ENCODE measurements at regions not wholly inside any gene's neighbourhood (a gene's known extent, or its start where the extent isn't known, plus 50 kb on each side); places are given as distances from the start of the nearest gene placed in this dataset.

- Histone ChIP-seq H3K4me1 (ENCODE audit: insufficient read depth) (peaks cover 10% of the 10 kb centered on the region; the same call in 1 of the 2 replicates), H3K4me3 (no peak overlapping the region), H4K20me1 (ENCODE audit: insufficient read depth) (no peaks in the 10 kb centered on the region), H3K9ac (no peak overlapping the region), H3K27ac (no peak overlapping the region), H3K4me2 (ENCODE audit: unreplicated experiment) (no peak overlapping the region), H3K9me2 (ENCODE audit: insufficient read depth) (no peaks in the 10 kb centered on the region), H3K9me3 (ENCODE audit: low read depth) (no peaks in the 10 kb centered on the region), H3F3A (ENCODE audit: insufficient read depth) (no peaks in the 10 kb centered on the region), H2AFZ (no peak overlapping the region), H3K79me2 (ENCODE audit: insufficient read depth) (no peaks in the 10 kb centered on the region), H3K36me3 (ENCODE audit: low read depth) (no peaks in the 10 kb centered on the region), H3K27me3 (replicated peaks; ENCODE audit: insufficient read depth) (no peaks in the 10 kb centered on the region)
- no peak for TF ChIP-seq EZH2 (IDR thresholded peaks at IDR 0.05; ENCODE audit: insufficient read depth, poor library complexity, severe bottlenecking)
- TF ChIP-seq EZH2phosphoT487 (IDR thresholded peaks at IDR 0.05; ENCODE audit: insufficient read depth, low read depth), result no peak
- 72 to 84% methylated on average over 4 of the region's 4 CpGs for WGBS, 2 experiments (ENCODE audit: low coverage in 1 of 2, low lambda C conversion rate in 2 of 2, missing lambda C conversion rate in 2 of 2)
- in situ Hi-C loops (cut with MboI), result no loop called here
- DNase-seq, result no peak
Observed at GRCh38 chr5:88955403-88955802, 72.4 kb upstream of the MEF2C start.

DNA sequence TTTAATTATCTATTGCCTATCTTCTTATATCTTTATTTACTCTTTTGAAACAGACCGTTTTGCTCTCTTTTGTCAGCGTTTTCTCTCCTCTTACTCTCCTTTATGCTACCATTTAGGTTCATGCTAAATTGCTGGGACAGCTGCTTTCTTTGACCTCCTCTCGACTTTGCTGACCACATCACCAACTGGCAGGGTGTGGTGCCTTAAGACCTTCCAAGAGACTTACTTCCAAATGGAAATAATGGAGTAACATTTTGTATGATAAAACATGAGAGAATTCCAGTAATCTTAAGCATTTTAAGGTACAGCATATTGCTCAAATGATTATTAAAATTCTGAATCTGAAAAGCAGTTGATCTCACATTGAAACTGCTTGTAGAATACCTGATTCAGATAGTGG is 71.5 kb upstream of the MEF2C start:
- no peaks in the 10 kb centered on the region for H3K79me2 ChIP-seq (ENCODE audit: insufficient read depth)
- peak; percentile 26 for DNase-seq
- H3K27me3 ChIP-seq (replicated peaks; ENCODE audit: insufficient read depth), result no peaks in the 10 kb centered on the region
- in situ Hi-C loops (cut with MboI), result no loop called here
- no peaks in the 10 kb centered on the region for H3K9me2 ChIP-seq (ENCODE audit: insufficient read depth)
- H2AFZ ChIP-seq, result no peak overlapping the region
- no peak overlapping the region for H3K27ac ChIP-seq
- no peaks in the 10 kb centered on the region for H4K20me1 ChIP-seq (ENCODE audit: insufficient read depth)
- H3K4me2 ChIP-seq (ENCODE audit: unreplicated experiment), result peak overlapping the region; percentile 27
- WGBS, 2 experiments (ENCODE audit: low coverage in 1 of 2, low lambda C conversion rate in 2 of 2, missing lambda C conversion rate in 2 of 2), result 71 to 76% methylated on average over 3 of the region's 3 CpGs
- TF ChIP-seq EZH2phosphoT487 (IDR thresholded peaks at IDR 0.05; ENCODE audit: insufficient read depth, low read depth) (no peak), EZH2 (IDR thresholded peaks at IDR 0.05; ENCODE audit: insufficient read depth, poor library complexity, severe bottlenecking) (no peak)
- peaks cover 10% of the 10 kb centered on the region; the same call in 1 of the 2 replicates for H3K4me1 ChIP-seq (ENCODE audit: insufficient read depth)
- no peak overlapping the region for H3K4me3 ChIP-seq
- H3K9me3 ChIP-seq (ENCODE audit: low read depth), result no peaks in the 10 kb centered on the region
- no peaks in the 10 kb centered on the region for H3F3A ChIP-seq (ENCODE audit: insufficient read depth)
- H3K36me3 ChIP-seq (ENCODE audit: low read depth), result no peaks in the 10 kb centered on the region
- H3K9ac ChIP-seq, result no peak overlapping the region

GRCh38 chr5:88952996-88953643 is 70.1 kb upstream of the MEF2C start:
- Histone ChIP-seq H3F3A (ENCODE audit: insufficient read depth) (no peaks in the 10 kb centered on the region), H3K4me2 (ENCODE audit: unreplicated experiment) (no peak overlapping the region), H3K27me3 (replicated peaks; ENCODE audit: insufficient read depth) (no peaks in the 10 kb centered on the region), H3K4me3 (no peak overlapping the region), H3K79me2 (ENCODE audit: insufficient read depth) (no peaks in the 10 kb centered on the region), H2AFZ (no peak overlapping the region), H3K9me3 (ENCODE audit: low read depth) (no peaks in the 10 kb centered on the region), H3K27ac (no peak overlapping the region), H3K36me3 (ENCODE audit: low read depth) (no peaks in the 10 kb centered on the region), H3K9me2 (ENCODE audit: insufficient read depth) (no peaks in the 10 kb centered on the region), H3K4me1 (ENCODE audit: insufficient read depth) (peaks cover 10% of the 10 kb centered on the region; the same call in 1 of the 2 replicates), H4K20me1 (ENCODE audit: insufficient read depth) (no peaks in the 10 kb centered on the region), H3K9ac (no peak overlapping the region)
- TF ChIP-seq EZH2phosphoT487 (IDR thresholded peaks at IDR 0.05; ENCODE audit: insufficient read depth, low read depth) (no peak), EZH2 (IDR thresholded peaks at IDR 0.05; ENCODE audit: insufficient read depth, poor library complexity, severe bottlenecking) (no peak)
- in situ Hi-C loops (cut with MboI), result no loop called here
- 79 to 82% methylated on average over 5 of the region's 5 CpGs for WGBS, 2 experiments (ENCODE audit: low coverage in 1 of 2, low lambda C conversion rate in 2 of 2, missing lambda C conversion rate in 2 of 2)
- no peak for DNase-seq

DNA sequence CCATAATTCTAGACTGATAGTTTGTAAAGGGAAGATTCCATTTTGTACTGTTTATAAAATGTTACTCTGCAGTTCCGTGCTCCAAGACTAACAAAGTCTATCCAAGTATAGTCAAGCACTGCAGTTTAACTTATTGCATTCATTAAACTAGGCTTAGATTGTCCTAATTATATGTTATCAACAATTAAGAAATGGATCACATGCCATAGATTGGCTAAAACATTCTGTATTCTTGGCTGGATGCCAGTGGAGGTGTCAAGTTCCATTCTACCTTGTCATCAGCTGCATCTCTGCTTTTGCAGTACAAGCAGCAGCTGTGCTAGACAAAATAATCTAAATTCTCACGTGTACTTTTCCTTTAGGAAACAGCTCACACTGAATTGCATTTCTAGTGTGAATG is 69.4 kb upstream of the MEF2C start:
- H3F3A ChIP-seq (ENCODE audit: insufficient read depth), result no peaks in the 10 kb centered on the region
- 89 to 90% methylated on average over 2 of the region's 2 CpGs for WGBS, 2 experiments (ENCODE audit: low coverage in 1 of 2, low lambda C conversion rate in 2 of 2, missing lambda C conversion rate in 2 of 2)
- H3K4me2 ChIP-seq (ENCODE audit: unreplicated experiment), result no peak overlapping the region
- no peaks in the 10 kb centered on the region for H3K9me2 ChIP-seq (ENCODE audit: insufficient read depth)
- H3K4me1 ChIP-seq (ENCODE audit: insufficient read depth), result peaks cover 10% of the 10 kb centered on the region; the same call in 1 of the 2 replicates
- no peak overlapping the region for H3K27ac ChIP-seq
- no peak for TF ChIP-seq EZH2phosphoT487 (IDR thresholded peaks at IDR 0.05; ENCODE audit: insufficient read depth, low read depth)
- no peak for TF ChIP-seq EZH2 (IDR thresholded peaks at IDR 0.05; ENCODE audit: insufficient read depth, poor library complexity, severe bottlenecking)
- H3K9ac ChIP-seq, result no peak overlapping the region
- in situ Hi-C loops (cut with MboI), result no loop called here
- H3K27me3 ChIP-seq (replicated peaks; ENCODE audit: insufficient read depth), result no peaks in the 10 kb centered on the region
- H3K4me3 ChIP-seq, result no peak overlapping the region
- no peaks in the 10 kb centered on the region for H3K36me3 ChIP-seq (ENCODE audit: low read depth)
- no peak overlapping the region for H2AFZ ChIP-seq
- no peaks in the 10 kb centered on the region for H4K20me1 ChIP-seq (ENCODE audit: insufficient read depth)
- peak; percentile 28 for DNase-seq
- H3K9me3 ChIP-seq (ENCODE audit: low read depth), result no peaks in the 10 kb centered on the region
- no peaks in the 10 kb centered on the region for H3K79me2 ChIP-seq (ENCODE audit: insufficient read depth)
